ENCODE measurements at regions not wholly inside any gene's neighbourhood (a gene's known extent, or its start where the extent isn't known, plus 50 kb on each side); places are given as distances from the start of the nearest gene placed in this dataset.

DNA sequence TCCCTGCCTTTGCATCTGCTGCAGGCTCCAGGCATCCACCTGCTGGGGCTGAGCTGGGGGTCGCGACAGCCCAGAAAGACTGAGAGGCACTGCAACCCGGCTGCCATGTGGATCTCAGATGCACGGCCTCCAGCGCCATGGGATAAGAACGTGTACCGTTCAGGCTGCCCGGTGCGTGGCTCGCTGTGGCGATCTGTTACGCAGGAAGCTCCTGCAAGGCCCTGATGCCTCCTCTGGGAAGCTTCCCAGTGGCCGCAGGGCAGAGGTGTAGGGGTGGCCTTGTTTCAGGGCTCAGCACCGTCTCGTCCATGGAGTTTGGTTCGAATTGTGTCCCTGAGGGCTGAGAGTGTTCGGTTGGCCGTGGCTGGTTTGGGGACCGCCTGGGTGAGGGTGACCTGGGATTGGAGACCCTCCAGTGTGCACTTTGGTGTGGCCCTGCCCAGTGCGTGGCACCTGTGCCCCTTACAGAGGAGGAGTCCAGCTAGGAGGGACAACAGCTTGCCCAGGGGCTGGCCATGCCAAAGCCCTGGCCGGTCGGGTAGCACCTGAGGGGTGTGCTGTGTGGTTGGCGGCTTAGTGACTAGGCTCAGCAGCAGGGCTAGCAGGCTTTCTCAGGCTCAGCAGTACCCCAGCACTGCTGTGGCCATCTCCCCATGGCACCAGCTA, 1184.5 kb downstream of the BRD1 start:
- no peak for DNase-seq
- intact Hi-C loops (cut with micrococcal nuclease), result no loop called here
- CTCF ChIA-PET, result no interaction called here
- no peaks in the 10 kb centered on the region for H3K9me3 Mint-ChIP-seq
- H3K27ac Mint-ChIP-seq, result no peak overlapping the region
- H3K27me3 Mint-ChIP-seq (ENCODE audit: low read depth), result no peaks in the 10 kb centered on the region
- H3K36me3 Mint-ChIP-seq (ENCODE audit: low read depth), result no peaks in the 10 kb centered on the region
- H3K4me1 Mint-ChIP-seq (ENCODE audit: low read depth), result no peaks in the 10 kb centered on the region
- no peak overlapping the region for H3K4me3 Mint-ChIP-seq

DNA sequence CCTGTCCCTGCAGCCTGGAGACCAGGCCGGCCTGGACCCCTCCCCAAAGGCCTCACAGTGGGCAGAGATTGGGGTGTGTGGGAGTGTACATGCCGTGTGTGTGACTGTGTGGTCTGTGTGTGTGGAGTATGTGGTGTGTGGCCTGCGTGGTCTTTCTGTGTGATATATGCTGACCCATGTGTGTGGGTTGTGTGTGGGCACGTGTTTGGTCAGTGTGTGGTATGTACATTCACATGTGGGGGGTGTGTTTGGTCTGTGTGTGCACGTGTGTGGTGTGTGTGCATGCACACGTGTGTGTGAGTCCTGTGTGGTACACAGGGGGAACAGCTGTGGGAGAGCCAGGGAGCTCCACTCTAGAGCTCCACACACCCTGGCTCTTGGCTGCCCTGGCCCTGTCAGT, 1185.1 kb downstream of the BRD1 start:
- Mint-ChIP-seq H3K36me3 (ENCODE audit: low read depth) (no peaks in the 10 kb centered on the region), H3K27ac (no peak overlapping the region), H3K9me3 (no peaks in the 10 kb centered on the region), H3K4me1 (ENCODE audit: low read depth) (no peaks in the 10 kb centered on the region), H3K27me3 (ENCODE audit: low read depth) (no peaks in the 10 kb centered on the region), H3K4me3 (no peak overlapping the region)
- intact Hi-C loops (cut with micrococcal nuclease), result no loop called here
- CTCF ChIA-PET, result no interaction called here
- no peak for DNase-seq

DNA sequence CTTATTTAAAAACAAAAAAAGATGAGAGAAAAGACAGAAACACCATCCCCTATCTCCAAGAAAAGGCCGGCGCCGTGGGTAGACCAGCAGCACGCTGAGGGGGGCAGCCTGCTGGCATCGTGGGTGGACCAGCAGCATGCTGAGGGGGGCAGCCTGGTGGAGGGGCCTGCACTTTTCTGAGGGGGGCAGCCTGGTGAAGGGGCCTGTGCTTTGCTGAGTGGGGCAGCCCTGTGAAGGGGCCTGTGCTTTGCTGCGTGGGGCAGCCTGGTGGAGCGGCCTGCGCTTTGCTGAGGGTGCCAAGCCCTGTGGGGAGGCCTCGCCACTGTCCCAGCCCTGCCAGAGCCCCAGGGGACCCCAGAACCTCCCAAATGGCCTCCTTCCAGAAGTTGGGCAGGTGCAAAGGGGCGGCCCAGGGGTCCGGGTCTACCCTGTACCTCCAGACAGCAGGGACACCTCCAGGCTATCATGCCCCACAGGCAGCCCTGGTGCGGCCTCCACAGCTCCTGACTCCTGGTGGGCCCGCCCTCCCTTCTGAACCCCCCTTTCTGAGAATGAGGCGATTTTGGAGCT, 1185.7 kb downstream of the BRD1 start:
- Mint-ChIP-seq H3K27me3 (ENCODE audit: low read depth) (no peaks in the 10 kb centered on the region), H3K9me3 (no peaks in the 10 kb centered on the region), H3K36me3 (ENCODE audit: low read depth) (no peaks in the 10 kb centered on the region), H3K27ac (no peak overlapping the region), H3K4me3 (no peak overlapping the region), H3K4me1 (ENCODE audit: low read depth) (no peaks in the 10 kb centered on the region)
- CTCF ChIA-PET, result no interaction called here
- intact Hi-C loops (cut with micrococcal nuclease), result no loop called here
- DNase-seq, result no peak

DNA sequence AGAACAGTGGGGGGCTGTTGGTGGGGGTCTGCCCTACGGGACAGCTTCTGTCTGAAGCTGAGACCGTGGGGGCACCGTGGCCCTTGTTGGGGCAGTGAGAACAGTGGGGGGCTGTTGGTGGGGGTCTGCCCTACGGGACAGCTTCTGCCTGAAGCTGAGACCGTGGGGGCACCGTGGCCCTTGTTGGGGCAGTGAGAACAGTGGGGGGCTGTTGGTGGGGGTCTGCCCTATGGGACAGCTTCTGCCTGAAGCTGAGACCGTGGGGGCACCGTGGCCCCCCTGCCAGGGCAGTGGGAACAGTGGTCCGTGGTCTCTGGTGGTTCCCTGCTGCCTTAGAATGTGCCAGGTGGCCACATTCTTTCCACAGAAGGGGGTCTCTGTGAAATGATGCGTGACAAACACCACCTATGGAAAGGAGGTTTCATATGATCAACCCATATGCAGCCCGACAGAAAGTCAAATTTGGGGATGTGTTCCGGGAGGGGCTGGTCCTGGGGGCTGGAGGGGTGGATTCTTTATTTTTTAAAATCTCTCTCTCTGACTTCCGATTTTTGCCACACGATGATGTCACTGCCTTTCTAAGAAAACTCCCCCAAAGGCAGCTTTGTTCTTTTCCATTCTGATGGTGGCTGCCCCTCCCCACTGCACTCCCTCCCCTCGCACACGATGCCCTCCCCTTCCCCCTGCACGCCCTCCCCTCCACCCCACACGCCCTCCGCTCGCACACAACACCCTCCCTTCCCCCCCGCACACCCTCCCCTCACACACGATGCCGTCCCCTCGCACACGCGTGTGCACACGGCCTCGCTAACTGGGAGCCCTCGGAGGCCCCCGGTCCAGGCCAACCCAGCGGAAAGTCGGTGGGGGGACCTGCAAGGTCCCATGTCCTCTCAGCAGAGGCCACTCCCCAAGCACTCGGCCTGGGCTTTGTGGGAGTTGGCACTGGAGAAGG, 1186.5 kb downstream of the BRD1 start:
- no peaks in the 10 kb centered on the region for H3K9me3 Mint-ChIP-seq
- no peaks in the 10 kb centered on the region for H3K36me3 Mint-ChIP-seq (ENCODE audit: low read depth)
- intact Hi-C loops (cut with micrococcal nuclease), result no loop called here
- CTCF ChIA-PET, result no interaction called here
- H3K4me1 Mint-ChIP-seq (ENCODE audit: low read depth), result peaks cover 6% of the 10 kb centered on the region
- H3K4me3 Mint-ChIP-seq, result no peak overlapping the region
- no peak overlapping the region for H3K27ac Mint-ChIP-seq
- H3K27me3 Mint-ChIP-seq (ENCODE audit: low read depth), result no peaks in the 10 kb centered on the region
- no peak for DNase-seq

DNA sequence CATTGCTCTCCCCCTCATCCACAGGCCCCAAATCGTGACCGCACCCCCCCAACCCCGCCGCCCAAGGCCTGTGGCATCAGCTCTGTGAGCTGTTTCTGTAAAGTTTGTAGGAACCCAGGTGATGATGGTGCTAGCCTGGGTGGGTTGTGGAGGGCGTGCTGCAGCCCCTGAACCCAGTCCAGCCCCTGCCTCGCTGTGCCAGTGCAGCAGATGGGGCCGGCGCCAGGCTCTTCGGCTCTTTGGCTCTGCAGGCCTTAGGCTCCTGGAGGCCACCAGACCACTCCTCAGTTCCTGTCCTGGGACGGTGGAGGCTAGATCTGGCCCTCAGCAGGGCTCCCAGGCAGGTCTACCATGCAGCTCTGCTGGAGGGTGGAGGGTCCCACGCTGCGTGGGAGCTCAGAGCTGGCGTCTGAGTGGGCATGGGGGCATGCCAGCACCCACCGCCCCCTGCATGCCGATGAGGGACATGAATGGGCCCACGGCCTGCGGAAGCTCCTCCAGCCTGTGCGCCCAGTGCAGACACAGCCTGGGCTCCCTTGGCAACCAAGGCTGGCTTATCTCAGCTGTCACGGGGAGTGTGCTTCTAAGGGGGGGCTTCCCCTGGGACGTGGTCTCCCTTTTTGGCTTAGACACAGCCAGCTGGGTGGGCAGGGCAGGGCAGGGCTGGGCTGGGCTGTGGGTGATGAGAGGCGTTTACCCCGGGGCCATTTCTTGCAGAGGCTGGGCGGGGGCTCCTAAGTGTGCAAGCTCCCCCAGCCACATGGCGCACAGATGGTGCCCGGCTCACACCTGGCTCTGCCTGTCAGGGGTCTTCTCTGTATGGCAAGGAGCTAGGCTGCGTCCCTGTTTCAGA, 1187.6 kb downstream of the BRD1 start:
- Mint-ChIP-seq H3K4me3 (no peak overlapping the region), H3K27me3 (ENCODE audit: low read depth) (no peaks in the 10 kb centered on the region), H3K36me3 (ENCODE audit: low read depth) (no peaks in the 10 kb centered on the region), H3K4me1 (ENCODE audit: low read depth) (peaks cover 14% of the 10 kb centered on the region), H3K9me3 (no peaks in the 10 kb centered on the region), H3K27ac (no peak overlapping the region)
- CTCF ChIA-PET, result no interaction called here
- no peak for DNase-seq
- intact Hi-C loops (cut with micrococcal nuclease), result no loop called here

DNA sequence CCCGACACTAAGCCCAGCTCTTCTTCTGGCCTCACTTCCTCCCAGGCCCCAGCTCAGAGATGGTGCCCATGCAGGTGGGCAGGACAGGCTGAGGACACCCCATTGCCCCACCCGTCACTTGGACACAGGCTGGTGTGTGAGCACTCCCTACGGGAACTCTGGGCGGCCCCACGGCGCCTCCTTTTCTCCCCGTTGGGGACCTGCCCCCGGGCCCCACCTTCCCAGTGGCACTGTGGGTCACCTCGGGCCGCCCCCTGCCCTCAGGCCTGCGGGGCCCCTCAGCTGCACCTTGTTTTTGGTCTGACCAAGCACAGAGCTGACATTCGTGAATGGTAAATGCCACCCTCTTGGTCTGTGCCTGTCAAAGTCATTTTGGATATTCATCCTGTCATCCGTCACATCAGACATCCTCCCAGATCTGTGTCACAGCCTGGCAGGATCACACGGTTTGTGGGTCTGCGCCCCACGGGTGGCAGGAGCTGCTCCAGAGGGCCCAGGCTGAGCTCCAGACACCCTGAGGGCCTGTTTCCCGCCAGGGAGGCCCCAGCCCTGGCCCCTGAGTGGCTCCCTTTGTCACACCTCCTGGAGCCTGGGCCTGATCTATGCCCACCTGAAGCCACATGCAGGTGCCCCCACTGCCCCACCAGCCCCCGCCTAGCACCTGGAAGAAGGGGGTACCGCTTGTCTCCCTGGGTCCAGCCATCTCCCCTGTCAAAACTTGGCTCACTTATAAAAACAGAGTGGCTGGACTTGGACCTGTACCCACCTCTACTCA, 1188.5 kb downstream of the BRD1 start:
- DNase-seq, result no peak
- CTCF ChIA-PET, result no interaction called here
- no peak overlapping the region for H3K27ac Mint-ChIP-seq
- intact Hi-C loops (cut with micrococcal nuclease), result no loop called here
- H3K4me1 Mint-ChIP-seq (ENCODE audit: low read depth), result peaks cover 14% of the 10 kb centered on the region
- H3K9me3 Mint-ChIP-seq, result no peaks in the 10 kb centered on the region
- H3K4me3 Mint-ChIP-seq, result no peak overlapping the region
- H3K36me3 Mint-ChIP-seq (ENCODE audit: low read depth), result no peaks in the 10 kb centered on the region
- no peaks in the 10 kb centered on the region for H3K27me3 Mint-ChIP-seq (ENCODE audit: low read depth)

DNA sequence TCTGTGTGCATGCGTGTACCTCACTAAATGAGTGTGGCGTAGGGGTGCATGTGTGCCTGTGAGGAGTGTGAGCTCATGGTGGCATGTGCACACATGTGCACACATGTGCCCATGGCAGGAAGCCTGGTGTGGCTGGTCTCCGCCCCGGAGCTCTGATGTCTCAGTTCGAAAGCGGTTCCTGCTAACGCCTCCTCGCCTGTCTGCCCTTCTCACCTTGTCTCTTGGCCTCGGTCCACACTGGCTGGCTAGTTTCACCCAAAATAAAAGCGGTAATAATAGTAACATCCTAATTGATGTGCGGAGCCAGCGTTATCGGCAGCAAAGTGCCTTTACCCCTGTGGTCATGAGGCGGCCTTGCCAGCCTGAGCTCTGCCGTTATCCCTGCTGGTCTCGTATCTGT, 1190.4 kb downstream of the BRD1 start:
- CTCF ChIA-PET, result no interaction called here
- DNase-seq, result no peak
- Mint-ChIP-seq H3K4me3 (no peak overlapping the region), H3K4me1 (ENCODE audit: low read depth) (peaks cover 14% of the 10 kb centered on the region), H3K27me3 (ENCODE audit: low read depth) (no peaks in the 10 kb centered on the region), H3K9me3 (no peaks in the 10 kb centered on the region), H3K27ac (no peak overlapping the region), H3K36me3 (ENCODE audit: low read depth) (no peaks in the 10 kb centered on the region)
- intact Hi-C loops (cut with micrococcal nuclease), result no loop called here

DNA sequence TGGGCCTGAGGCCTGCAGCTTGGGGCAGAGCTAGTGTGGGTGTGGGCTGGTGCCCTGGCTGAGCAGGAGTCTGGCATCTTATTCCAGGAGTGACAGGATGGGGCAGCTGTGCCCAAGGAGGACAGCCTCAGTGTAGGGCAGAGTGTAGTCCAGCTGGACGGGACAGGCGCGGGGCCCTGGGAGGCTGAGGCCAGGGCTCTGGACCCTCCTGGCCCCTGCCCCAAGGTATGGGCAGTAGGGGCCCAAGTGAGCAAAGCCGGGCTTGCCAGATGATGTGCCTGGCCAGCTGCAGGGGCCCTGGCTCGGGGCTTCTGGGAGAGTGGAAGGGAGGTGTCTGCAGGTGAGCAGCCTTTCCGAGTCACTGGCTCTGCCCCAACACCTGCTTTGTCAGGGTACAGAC, 1190.9 kb downstream of the BRD1 start:
- Mint-ChIP-seq H3K27ac (no peak overlapping the region), H3K4me1 (ENCODE audit: low read depth) (peaks cover 14% of the 10 kb centered on the region), H3K36me3 (ENCODE audit: low read depth) (no peaks in the 10 kb centered on the region), H3K9me3 (no peaks in the 10 kb centered on the region), H3K4me3 (no peak overlapping the region), H3K27me3 (ENCODE audit: low read depth) (no peaks in the 10 kb centered on the region)
- intact Hi-C loops (cut with micrococcal nuclease), result no loop called here
- CTCF ChIA-PET, result no interaction called here
- DNase-seq, result no peak

DNA sequence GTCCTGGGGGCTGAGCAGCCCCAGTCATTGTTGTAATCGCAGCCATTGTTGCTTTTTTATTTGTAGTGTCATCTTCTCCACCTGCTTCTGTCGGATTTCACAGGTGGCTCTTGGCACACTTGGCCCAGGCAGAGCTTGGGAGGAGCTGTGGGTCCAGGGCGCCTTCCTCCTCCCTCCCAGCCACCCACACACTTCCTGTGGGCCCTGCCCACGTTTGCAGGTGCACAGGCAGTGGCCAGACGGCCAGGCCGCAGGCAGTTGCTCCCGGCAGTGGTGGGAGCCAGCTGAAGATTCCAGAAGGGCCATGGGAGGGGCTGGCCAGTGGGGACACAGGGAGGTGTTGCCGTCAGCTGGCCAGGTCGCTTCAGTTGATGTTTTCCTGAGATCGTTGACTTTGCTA, 1191.9 kb downstream of the BRD1 start:
- peaks cover 14% of the 10 kb centered on the region for H3K4me1 Mint-ChIP-seq (ENCODE audit: low read depth)
- CTCF ChIA-PET, result no interaction called here

DNA sequence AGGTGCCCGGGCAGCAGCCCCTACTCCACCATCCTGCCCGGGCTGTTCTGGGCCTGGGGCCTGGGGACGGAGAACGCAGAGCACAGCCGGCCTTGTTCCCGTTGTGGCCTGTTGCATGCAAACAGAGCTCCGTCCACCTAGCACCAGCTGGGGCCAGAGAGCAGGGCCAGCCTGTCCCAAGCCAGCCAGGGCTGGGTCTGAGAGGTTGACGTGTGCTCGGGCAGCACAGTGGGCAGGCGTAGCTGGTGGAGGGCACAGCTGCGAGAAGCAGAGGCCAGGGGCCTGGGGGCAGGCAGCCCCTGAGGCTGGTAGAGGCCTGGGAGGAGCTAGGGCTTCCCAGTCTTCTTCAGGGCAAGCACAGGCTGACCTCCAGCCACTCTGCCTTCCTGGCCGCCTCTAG, 1192.6 kb downstream of the BRD1 start:
- intact Hi-C loops (cut with micrococcal nuclease), result no loop called here
- DNase-seq, result no peak
- H3K9me3 Mint-ChIP-seq, result no peaks in the 10 kb centered on the region
- CTCF ChIA-PET, result no interaction called here
- H3K27me3 Mint-ChIP-seq (ENCODE audit: low read depth), result no peaks in the 10 kb centered on the region
- H3K27ac Mint-ChIP-seq, result no peak overlapping the region
- H3K36me3 Mint-ChIP-seq (ENCODE audit: low read depth), result no peaks in the 10 kb centered on the region
- H3K4me3 Mint-ChIP-seq, result no peak overlapping the region
- peaks cover 14% of the 10 kb centered on the region for H3K4me1 Mint-ChIP-seq (ENCODE audit: low read depth)

More for the DNA sequence above, 1191.9 kb downstream of the BRD1 start:
- Mint-ChIP-seq H3K27me3 (ENCODE audit: low read depth) (no peaks in the 10 kb centered on the region), H3K4me3 (no peak overlapping the region), H3K27ac (no peak overlapping the region), H3K9me3 (no peaks in the 10 kb centered on the region), H3K36me3 (ENCODE audit: low read depth) (no peaks in the 10 kb centered on the region)
- intact Hi-C loops (cut with micrococcal nuclease), result no loop called here
- DNase-seq, result no peak

DNA sequence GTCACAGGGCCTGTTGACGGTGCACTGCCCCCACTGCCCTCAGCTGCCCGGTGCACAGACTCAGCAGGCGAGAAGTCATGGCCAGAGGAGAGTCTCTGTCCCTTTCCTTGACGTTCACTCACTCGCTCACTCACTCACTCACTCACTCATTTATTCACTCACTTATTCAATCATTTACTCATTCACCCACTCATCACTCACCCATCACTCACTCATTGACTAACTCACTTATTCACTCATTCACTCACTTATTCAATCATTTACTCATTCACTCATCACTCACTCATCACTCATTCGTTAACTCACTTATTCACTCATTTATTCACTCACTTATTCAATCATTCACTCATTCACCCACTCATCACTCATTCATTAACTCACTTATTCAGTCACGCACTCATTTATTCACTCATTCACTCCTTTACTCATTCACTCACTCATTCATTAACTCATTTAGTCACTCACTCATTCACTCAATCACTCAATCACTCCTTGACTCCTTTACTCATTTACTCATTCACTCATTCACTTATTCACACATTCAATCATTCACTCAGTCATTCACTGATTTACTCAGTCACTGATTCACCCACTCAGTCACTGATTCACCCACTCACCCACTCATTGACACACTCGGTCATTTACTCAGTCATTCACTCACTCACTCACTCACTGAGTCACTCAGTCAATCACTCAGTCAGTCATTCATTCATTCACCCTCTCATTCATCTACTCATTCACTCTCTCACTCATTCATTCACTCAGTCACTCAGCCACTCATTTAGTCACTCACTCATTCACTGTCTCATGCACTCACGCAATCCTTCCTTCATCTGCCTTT, 1193.5 kb downstream of the BRD1 start:
- Mint-ChIP-seq H3K4me3 (no peak overlapping the region), H3K36me3 (ENCODE audit: low read depth) (no peaks in the 10 kb centered on the region), H3K27me3 (ENCODE audit: low read depth) (no peaks in the 10 kb centered on the region)

More for the DNA sequence above, 1193.5 kb downstream of the BRD1 start:
- intact Hi-C loops (cut with micrococcal nuclease), result no loop called here
- Mint-ChIP-seq H3K27ac (no peak overlapping the region), H3K4me1 (ENCODE audit: low read depth) (peaks cover 14% of the 10 kb centered on the region), H3K9me3 (no peaks in the 10 kb centered on the region)
- CTCF ChIA-PET, result no interaction called here
- DNase-seq, result no peak

Data from activated naive CD4-positive, alpha-beta T cell treated with anti-CD3 and anti-CD28 coated beads for 36 hours (primary cell).